ENCODE measurements at regions not wholly inside any gene's neighbourhood (a gene's known extent, or its start where the extent isn't known, plus 50 kb on each side); places are given as distances from the start of the nearest gene placed in this dataset.
"Not testable (repeated sequence)": the region's sequence is repeated elsewhere in the genome, so short reads cannot be mapped to it uniquely, and the experiment has no call there.

GRCh38 chr22:11629661-11630385 lies 3898.2 kb upstream of the OR11H1 start:
- CTCF ChIA-PET (ENCODE audit: low intra/inter-chr PET ratio) = no interaction called here

GRCh38 chr22:11630386-11631084 lies 3897.5 kb upstream of the OR11H1 start:
- H3K4me1 ChIP-seq (replicated peaks in 1 of 2; ENCODE audit: control insufficient read depth in 2 of 2, insufficient read depth in 2 of 2, low read length in 2 of 2); DNase-seq (ENCODE audit: extremely low read depth in 1 of 4, low spot score in 3 of 4); BruUV-seq (replicated peaks); H3K27me3 ChIP-seq (ENCODE audit: control insufficient read depth in 2 of 2, insufficient read depth in 2 of 2, low read length in 2 of 2); H3K9ac ChIP-seq (ENCODE audit: insufficient read depth in 1 of 2, low read depth in 2 of 2, low read length in 2 of 2); H2AFZ ChIP-seq (ENCODE audit: low read depth, low read length); ATAC-seq; H3K9me1 ChIP-seq (ENCODE audit: control insufficient read depth, insufficient read depth, low read length); H3K4me3 ChIP-seq; in situ Hi-C loops (cut with MboI); H3K4me2 ChIP-seq (ENCODE audit: insufficient read depth, low read length); intact Hi-C loops (cut with micrococcal nuclease); H3K36me3 ChIP-seq (ENCODE audit: control insufficient read depth, insufficient read depth, low read length); H3K79me2 ChIP-seq (ENCODE audit: control insufficient read depth, insufficient read depth, low read length); H3K9me3 ChIP-seq (replicated peaks; ENCODE audit: control insufficient read depth, insufficient read depth, low read depth, low read length); CTCF ChIA-PET (ENCODE audit: low intra/inter-chr PET ratio); POLR2A ChIA-PET; H4K20me1 ChIP-seq (replicated peaks; ENCODE audit: control insufficient read depth, insufficient read depth, low read length); FAIRE-seq; H3K27ac ChIP-seq (ENCODE audit: extremely low read depth, low read depth, low read length): not testable (repeated sequence)
- WGBS (ENCODE audit: insufficient coverage, low coverage, missing lambda C conversion rate) = 12% methylated on average over 34 of the region's 34 CpGs

More at GRCh38 chr22:11629661-11630385, 3898.2 kb upstream of the OR11H1 start:
- no TSS peak for BruUV-seq (replicated peaks)
- DNase-seq (ENCODE audit: extremely low read depth in 1 of 4, low spot score in 3 of 4) (no peak), ATAC-seq (no peak), FAIRE-seq (no peak)
- Histone ChIP-seq H3K9me1 (ENCODE audit: control insufficient read depth, insufficient read depth, low read length) (no peaks in the 10 kb centered on the region), H3K4me1 (replicated peaks in 1 of 2; ENCODE audit: control insufficient read depth in 2 of 2, insufficient read depth in 2 of 2, low read length in 2 of 2) (no peaks in the 10 kb centered on the region), H3K9me3 (replicated peaks; ENCODE audit: control insufficient read depth, insufficient read depth, low read depth, low read length) (peaks cover 2% of the 10 kb centered on the region; the same call in 1 of the 2 replicates), H3K4me2 (ENCODE audit: insufficient read depth, low read length) (no peak overlapping the region), H3K36me3 (ENCODE audit: control insufficient read depth, insufficient read depth, low read length) (no peaks in the 10 kb centered on the region), H3K4me3 (no peak overlapping the region), H3K27me3 (ENCODE audit: control insufficient read depth in 2 of 2, insufficient read depth in 2 of 2, low read length in 2 of 2) (no peaks in the 10 kb centered on the region), H3K27ac (ENCODE audit: extremely low read depth, low read depth, low read length) (no peak overlapping the region), H3K79me2 (ENCODE audit: control insufficient read depth, insufficient read depth, low read length) (no peaks in the 10 kb centered on the region), H2AFZ (ENCODE audit: low read depth, low read length) (no peak overlapping the region), H3K9ac (ENCODE audit: insufficient read depth in 1 of 2, low read depth in 2 of 2, low read length in 2 of 2) (no peak overlapping the region), H4K20me1 (replicated peaks; ENCODE audit: control insufficient read depth, insufficient read depth, low read length) (no peaks in the 10 kb centered on the region)
- in situ Hi-C loops (cut with MboI) (no loop called here), intact Hi-C loops (cut with micrococcal nuclease) (no loop called here)
- POLR2A ChIA-PET = no interaction called here
- TF ChIP-seq E2F8 (IDR thresholded peaks at IDR 0.05; ENCODE audit: low read depth, partially characterized antibody) (no peak), ADNP (tag; IDR thresholded peaks at IDR 0.05) (no peak), ZBTB8A (IDR thresholded peaks at IDR 0.05; ENCODE audit: partially characterized antibody) (no peak)
- 7% methylated on average over 35 of the region's 35 CpGs for WGBS (ENCODE audit: insufficient coverage, low coverage, missing lambda C conversion rate)

Data from K562 (cell line).